ENCODE measurements at regions not wholly inside any gene's neighbourhood (a gene's known extent, or its start where the extent isn't known, plus 50 kb on each side); places are given as distances from the start of the nearest gene placed in this dataset.
"Not testable (repeated sequence)": the region's sequence is repeated elsewhere in the genome, so short reads cannot be mapped to it uniquely, and the experiment has no call there.

DNA sequence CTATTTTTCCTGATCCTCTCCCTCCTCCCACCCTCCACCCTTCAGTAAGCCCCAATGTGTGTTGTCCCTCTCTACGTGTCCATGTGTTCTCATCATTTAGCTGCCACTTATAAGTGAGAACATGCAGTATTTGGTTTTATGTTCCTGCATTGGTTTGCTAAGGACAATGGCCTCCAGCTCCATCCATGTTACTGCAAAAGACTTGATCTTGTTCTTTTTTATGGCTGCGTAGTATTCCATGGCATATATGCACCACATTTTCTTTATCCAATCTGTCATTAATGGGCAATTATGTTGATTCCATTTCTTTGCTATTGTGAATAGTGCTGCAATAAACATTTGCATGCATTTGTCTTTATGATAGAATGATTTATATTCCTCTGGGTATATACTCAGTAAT, 63.6 kb upstream of the MBOAT1 start:
- TF ChIP-seq, protein P1, sequence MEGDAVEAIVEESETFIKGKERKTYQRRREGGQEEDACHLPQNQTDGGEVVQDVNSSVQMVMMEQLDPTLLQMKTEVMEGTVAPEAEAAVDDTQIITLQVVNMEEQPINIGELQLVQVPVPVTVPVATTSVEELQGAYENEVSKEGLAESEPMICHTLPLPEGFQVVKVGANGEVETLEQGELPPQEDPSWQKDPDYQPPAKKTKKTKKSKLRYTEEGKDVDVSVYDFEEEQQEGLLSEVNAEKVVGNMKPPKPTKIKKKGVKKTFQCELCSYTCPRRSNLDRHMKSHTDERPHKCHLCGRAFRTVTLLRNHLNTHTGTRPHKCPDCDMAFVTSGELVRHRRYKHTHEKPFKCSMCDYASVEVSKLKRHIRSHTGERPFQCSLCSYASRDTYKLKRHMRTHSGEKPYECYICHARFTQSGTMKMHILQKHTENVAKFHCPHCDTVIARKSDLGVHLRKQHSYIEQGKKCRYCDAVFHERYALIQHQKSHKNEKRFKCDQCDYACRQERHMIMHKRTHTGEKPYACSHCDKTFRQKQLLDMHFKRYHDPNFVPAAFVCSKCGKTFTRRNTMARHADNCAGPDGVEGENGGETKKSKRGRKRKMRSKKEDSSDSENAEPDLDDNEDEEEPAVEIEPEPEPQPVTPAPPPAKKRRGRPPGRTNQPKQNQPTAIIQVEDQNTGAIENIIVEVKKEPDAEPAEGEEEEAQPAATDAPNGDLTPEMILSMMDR (IDR thresholded peaks at IDR 0.05) = not testable (repeated sequence)
- TF ChIP-seq POLR2AphosphoS5 (IDR thresholded peaks at IDR 0.05; ENCODE audit: low read depth, low read length); SIN3A (IDR thresholded peaks at IDR 0.05; ENCODE audit: borderline replicate concordance, insufficient read depth, low read depth, low read length); TCF7L2 (IDR thresholded peaks at IDR 0.05; ENCODE audit: low read depth, low read length): not testable (repeated sequence)
